Mesodermal cell (in vitro differentiated cells): ENCODE measurements at regions not wholly inside any gene's neighbourhood (a gene's known extent, or its start where the extent isn't known, plus 50 kb on each side); places are given as distances from the start of the nearest gene placed in this dataset.

ENCODE experiments used
- H3K27ac ChIP-seq: 2 replicates; pipeline ENCODE4 v1.7.0; 2013; ENCODE audit warnings: mild to moderate bottlenecking, low read depth, low read length, moderate library complexity; ENCODE audit not compliant: severe bottlenecking
- H3K36me3 ChIP-seq: 2 replicates; pipeline ENCODE4 v1.7.1; 2013; ENCODE audit warnings: mild to moderate bottlenecking, low read length, moderate library complexity; ENCODE audit not compliant: control insufficient read depth, insufficient read depth
- H3K4me1 ChIP-seq: one replicate; pipeline ENCODE4 v1.7.1; 2013; ENCODE audit warnings: mild to moderate bottlenecking, low read length; ENCODE audit not compliant: insufficient read depth, control insufficient read depth, poor library complexity, severe bottlenecking
- H3K4me3 ChIP-seq: 2 replicates; pipeline ENCODE4 v1.7.0; 2013; ENCODE audit warnings: low read length, control low read depth, mild to moderate bottlenecking; ENCODE audit not compliant: insufficient read depth, poor library complexity, severe bottlenecking; ENCODE audit errors: extremely low read depth
- H3K9me3 ChIP-seq: 2 replicates; pipeline ENCODE4 v1.7.1; 2013; ENCODE audit warnings: mild to moderate bottlenecking, low read length, moderate library complexity; ENCODE audit not compliant: control insufficient read depth
- WGBS, 2 experiments: methylation state at CpG; one replicate each; pipeline ENCODE4 v1.1.5; 2013; ENCODE audit warnings: missing lambda C conversion rate in 2 of 2; ENCODE audit not compliant: insufficient coverage in 2 of 2; 5-methylcytosine and 5-hydroxymethylcytosine counted together

DNA sequence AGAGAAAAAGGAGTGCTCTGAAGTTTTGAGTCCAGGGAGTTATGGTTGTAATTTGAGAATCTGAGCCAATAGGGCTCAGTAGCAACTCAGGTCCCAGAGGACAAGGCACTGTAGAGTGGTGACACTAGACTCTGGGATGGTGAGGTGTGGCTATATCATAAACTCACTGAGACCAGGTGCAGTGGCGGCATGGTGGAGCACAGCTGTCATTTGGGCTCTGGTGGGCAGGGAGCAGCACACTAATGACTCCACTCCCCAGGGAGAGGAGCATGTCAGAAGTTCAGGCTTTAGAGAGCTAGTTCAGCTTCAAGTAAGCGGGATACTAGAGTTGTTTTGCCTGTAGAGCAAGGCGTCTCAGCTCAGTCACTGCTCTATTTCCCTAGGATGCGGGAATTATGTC is 165.4 kb upstream of the USP38 start:
- WGBS, 2 experiments = 92% methylated on average over 4 of the region's 4 CpGs
- no peaks in the 10 kb centered on the region for H3K36me3 ChIP-seq
- H3K4me1 ChIP-seq = no peaks in the 10 kb centered on the region
- H3K27ac ChIP-seq = no peak overlapping the region
- H3K9me3 ChIP-seq = no peaks in the 10 kb centered on the region
- no peak overlapping the region for H3K4me3 ChIP-seq

GRCh38 chr4:143021384-143021783 is 163.3 kb upstream of the USP38 start:
- Histone ChIP-seq H3K4me1 (no peaks in the 10 kb centered on the region), H3K4me3 (no peak overlapping the region), H3K36me3 (no peaks in the 10 kb centered on the region), H3K9me3 (no peaks in the 10 kb centered on the region), H3K27ac (no peak overlapping the region)

- Histone ChIP-seq H3K4me1 (no peaks in the 10 kb centered on the region), H3K36me3 (no peaks in the 10 kb centered on the region), H3K4me3 (no peak overlapping the region), H3K9me3 (no peaks in the 10 kb centered on the region), H3K27ac (no peak overlapping the region)
Measured at GRCh38 chr4:143023239-143023918, 161.3 kb upstream of the USP38 start.

DNA sequence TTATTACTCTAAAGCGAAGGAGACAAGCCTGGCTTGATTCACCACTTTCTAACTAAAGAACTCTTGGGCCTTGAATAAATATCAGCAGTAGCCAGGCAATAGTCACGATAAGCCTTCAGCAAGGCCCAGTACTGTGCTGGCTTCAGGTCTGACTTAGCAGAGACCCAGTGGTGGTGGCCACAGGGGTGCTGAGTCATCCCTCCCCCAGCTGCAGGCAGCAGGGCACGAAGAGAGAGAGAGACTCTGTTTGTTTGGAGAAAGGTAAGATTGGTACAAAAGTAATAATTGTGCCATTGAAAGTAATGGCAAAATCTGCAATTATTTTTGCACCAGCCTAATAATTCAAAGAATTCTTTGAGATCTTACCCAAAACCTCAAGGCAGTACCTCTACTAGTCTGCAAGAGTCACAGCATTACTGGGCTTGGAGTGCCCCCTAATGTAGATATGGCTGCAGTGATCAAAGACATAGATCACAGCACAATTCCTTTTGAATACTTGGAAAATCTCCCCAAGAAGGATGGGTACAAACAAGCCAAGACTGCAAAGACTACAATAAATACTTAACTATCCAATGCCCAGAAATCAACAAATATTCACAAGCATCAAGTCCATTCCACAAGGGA is 159.5 kb upstream of the USP38 start:
- H3K36me3 ChIP-seq = no peaks in the 10 kb centered on the region
- no peaks in the 10 kb centered on the region for H3K4me1 ChIP-seq
- H3K4me3 ChIP-seq = no peak overlapping the region
- peaks cover 4% of the 10 kb centered on the region for H3K9me3 ChIP-seq
- H3K27ac ChIP-seq = no peak overlapping the region
- 76 to 81% methylated on average over 2 to 3 of the region's 3 CpGs for WGBS, 2 experiments

DNA sequence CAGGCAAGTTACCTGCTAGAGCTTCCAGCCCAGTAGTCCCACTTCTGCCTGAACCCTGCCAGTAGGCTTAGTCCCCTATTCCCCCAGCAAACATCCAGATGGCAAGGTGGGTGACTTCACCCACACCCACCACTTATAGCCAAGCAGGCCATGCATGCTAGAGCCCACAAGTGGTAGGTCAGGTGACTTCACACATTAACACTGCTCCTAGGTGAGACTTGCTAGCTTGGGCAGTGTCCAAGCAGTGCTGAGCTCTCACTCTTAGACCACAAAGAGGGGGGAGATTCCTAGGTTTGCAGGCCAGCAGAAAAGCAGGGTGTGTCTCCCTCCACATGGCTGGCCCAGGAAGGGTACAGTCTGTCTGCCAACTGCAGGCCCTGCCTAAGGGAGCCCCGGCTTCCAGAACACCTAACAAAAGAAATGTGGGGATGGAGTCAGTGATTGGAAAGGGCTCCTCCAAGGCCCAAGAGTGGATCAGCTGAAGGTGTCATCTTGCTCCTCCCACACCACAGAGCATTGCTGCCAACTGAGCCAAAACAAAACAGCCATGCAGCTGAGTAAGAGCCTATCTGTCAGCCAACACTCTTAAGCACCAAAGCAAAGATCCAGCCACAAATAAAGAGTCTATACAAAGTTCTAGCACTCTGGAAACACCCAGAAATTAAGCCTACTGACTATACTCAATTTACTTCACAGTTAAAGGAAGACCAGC is 158.1 kb upstream of the USP38 start:
- H3K4me3 ChIP-seq = no peak overlapping the region
- H3K27ac ChIP-seq = no peak overlapping the region
- no peaks in the 10 kb centered on the region for H3K4me1 ChIP-seq
- H3K36me3 ChIP-seq = no peaks in the 10 kb centered on the region
- WGBS, 2 experiments = no CpG with 5 or more reads among the region's 1 CpG
- H3K9me3 ChIP-seq = peaks cover 4% of the 10 kb centered on the region

DNA sequence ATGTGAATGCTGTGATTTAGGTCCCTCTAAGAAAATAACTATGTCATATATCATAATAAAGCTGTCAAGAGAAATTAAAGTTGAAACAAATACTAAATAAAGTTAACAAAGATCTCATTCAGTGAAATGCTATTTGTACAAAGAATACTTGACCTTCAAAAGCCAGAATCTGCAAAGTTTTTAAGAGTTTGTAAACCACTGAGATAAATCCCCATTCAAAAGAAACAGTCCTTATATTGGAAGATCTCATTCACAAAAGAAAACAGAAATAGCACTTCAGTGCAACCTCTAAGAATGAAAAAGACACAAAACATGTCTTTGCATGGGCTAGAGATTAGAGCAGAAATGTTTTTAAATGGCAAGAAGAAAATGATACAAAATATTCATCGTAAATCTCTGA is 149.1 kb upstream of the USP38 start:
- no peaks in the 10 kb centered on the region for H3K36me3 ChIP-seq
- WGBS, 2 experiments = no CpG with 5 or more reads among the region's 1 CpG
- H3K27ac ChIP-seq = no peak overlapping the region
- no peaks in the 10 kb centered on the region for H3K4me1 ChIP-seq
- no peak overlapping the region for H3K4me3 ChIP-seq
- H3K9me3 ChIP-seq = no peaks in the 10 kb centered on the region

GRCh38 chr4:143036443-143036842 is 148.3 kb upstream of the USP38 start:
- no peaks in the 10 kb centered on the region for H3K9me3 ChIP-seq
- H3K4me3 ChIP-seq = no peak overlapping the region
- no peak overlapping the region for H3K27ac ChIP-seq
- no peaks in the 10 kb centered on the region for H3K4me1 ChIP-seq
- WGBS, 2 experiments = 100% methylated on average over 1 of the region's 2 CpGs; no CpG with 5 or more reads in 1 of the 2 experiments
- no peaks in the 10 kb centered on the region for H3K36me3 ChIP-seq

GRCh38 chr4:143046454-143046853 is 138.3 kb upstream of the USP38 start:
- 89 to 98% methylated on average over 4 of the region's 4 CpGs for WGBS, 2 experiments
- Histone ChIP-seq H3K27ac (no peak overlapping the region), H3K9me3 (no peaks in the 10 kb centered on the region), H3K4me3 (no peak overlapping the region), H3K4me1 (no peaks in the 10 kb centered on the region), H3K36me3 (no peaks in the 10 kb centered on the region)

DNA sequence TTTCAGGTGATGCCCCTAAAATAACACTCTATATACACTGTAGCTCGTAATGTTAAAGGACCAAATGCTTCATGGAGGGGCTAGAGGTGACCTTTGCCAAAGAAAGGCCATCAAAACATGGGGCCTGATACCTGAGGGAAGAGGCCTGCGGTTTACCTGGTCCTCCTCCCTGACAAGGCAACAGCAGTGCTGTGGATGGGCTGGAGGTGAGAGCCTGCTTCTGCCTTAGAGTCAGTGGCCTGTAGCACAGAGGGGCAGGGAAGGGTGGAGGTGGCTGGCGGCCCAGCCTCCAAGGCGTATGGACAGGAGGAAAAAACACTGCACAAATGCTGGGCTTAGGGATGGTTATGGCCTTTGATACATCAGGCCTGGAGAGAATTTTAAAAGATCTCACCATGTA is 137.8 kb upstream of the USP38 start:
- WGBS, 2 experiments = 88 to 96% methylated on average over 1 to 3 of the region's 4 CpGs
- no peak overlapping the region for H3K27ac ChIP-seq
- H3K4me1 ChIP-seq = no peaks in the 10 kb centered on the region
- no peaks in the 10 kb centered on the region for H3K9me3 ChIP-seq
- no peaks in the 10 kb centered on the region for H3K36me3 ChIP-seq
- H3K4me3 ChIP-seq = no peak overlapping the region

GRCh38 chr4:143054971-143055370 is 129.7 kb upstream of the USP38 start:
- Histone ChIP-seq H3K4me3 (no peak overlapping the region), H3K9me3 (no peaks in the 10 kb centered on the region), H3K27ac (no peak overlapping the region), H3K36me3 (no peaks in the 10 kb centered on the region), H3K4me1 (no peaks in the 10 kb centered on the region)
- WGBS, 2 experiments = no CpG with 5 or more reads among the region's 1 CpG

DNA sequence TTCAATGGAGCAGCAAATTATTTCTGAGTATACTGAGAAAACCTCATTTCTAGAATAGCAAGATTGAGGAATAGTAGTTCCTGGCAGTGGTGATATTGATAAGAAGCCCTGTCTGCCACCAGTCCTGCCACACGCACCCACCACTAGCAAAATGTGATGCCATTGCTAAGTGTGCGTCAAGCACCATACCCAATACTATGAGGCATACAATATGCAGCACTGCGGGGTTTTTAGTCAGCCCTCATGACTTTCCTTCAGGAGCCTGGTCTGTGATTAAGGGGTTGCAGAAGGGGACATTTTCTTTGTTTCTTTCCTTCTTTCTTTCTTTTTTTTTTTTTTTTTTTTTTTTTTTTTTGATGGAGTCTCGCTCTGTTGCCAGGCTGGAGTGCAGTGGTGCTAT is 128.7 kb upstream of the USP38 start:
- Histone ChIP-seq H3K36me3 (no peaks in the 10 kb centered on the region), H3K27ac (no peak overlapping the region), H3K4me3 (no peak overlapping the region), H3K9me3 (no peaks in the 10 kb centered on the region), H3K4me1 (no peaks in the 10 kb centered on the region)
- WGBS, 2 experiments = no CpG with 5 or more reads among the region's 4 CpGs
